ENCODE measurements at regions not wholly inside any gene's neighbourhood (a gene's known extent, or its start where the extent isn't known, plus 50 kb on each side); places are given as distances from the start of the nearest gene placed in this dataset.

- DNase-seq (no peak), ATAC-seq (ENCODE audit: low read depth) (no peak)
- Mint-ChIP-seq H3K4me1 (no peaks in the 10 kb centered on the region), H3K9me3 (no peaks in the 10 kb centered on the region), H3K4me3 (no peak overlapping the region), H3K27ac (no peak overlapping the region), H3K36me3 (no peaks in the 10 kb centered on the region), H3K27me3 (peaks cover 7% of the 10 kb centered on the region)
- POLR2A ChIA-PET, result no interaction called here
These were observed 175.1 kb downstream of the PCSK1 start for GRCh38 chr5:96257904-96258303.

- no peak overlapping the region for H3K4me3 Mint-ChIP-seq
- H3K4me1 Mint-ChIP-seq, result no peaks in the 10 kb centered on the region
- H3K27ac Mint-ChIP-seq, result no peak overlapping the region
- no peaks in the 10 kb centered on the region for H3K9me3 Mint-ChIP-seq
- POLR2A ChIA-PET, result no interaction called here
- no peak for DNase-seq
- no peak for ATAC-seq (ENCODE audit: low read depth)
- no peaks in the 10 kb centered on the region for H3K36me3 Mint-ChIP-seq
- peaks cover 10% of the 10 kb centered on the region for H3K27me3 Mint-ChIP-seq
These were observed 176.1 kb downstream of the PCSK1 start for GRCh38 chr5:96256795-96257470.

- H3K27me3 Mint-ChIP-seq, result peaks cover 18% of the 10 kb centered on the region
- H3K4me3 Mint-ChIP-seq, result no peak overlapping the region
- H3K9me3 Mint-ChIP-seq, result no peaks in the 10 kb centered on the region
- no peak overlapping the region for H3K27ac Mint-ChIP-seq
- DNase-seq, result no peak
- no peaks in the 10 kb centered on the region for H3K36me3 Mint-ChIP-seq
- ATAC-seq (ENCODE audit: low read depth), result no peak
- POLR2A ChIA-PET, result no interaction called here
- H3K4me1 Mint-ChIP-seq, result no peaks in the 10 kb centered on the region
These were observed 177.9 kb downstream of the PCSK1 start for GRCh38 chr5:96254980-96255691.

GRCh38 chr5:96253140-96253539 is 179.9 kb downstream of the PCSK1 start:
- no peaks in the 10 kb centered on the region for H3K36me3 Mint-ChIP-seq

GRCh38 chr5:96252596-96252995 is 180.5 kb downstream of the PCSK1 start:
- Mint-ChIP-seq H3K4me3 (no peak overlapping the region), H3K27ac (no peak overlapping the region), H3K36me3 (no peaks in the 10 kb centered on the region), H3K9me3 (no peaks in the 10 kb centered on the region), H3K27me3 (peaks cover 21% of the 10 kb centered on the region), H3K4me1 (no peaks in the 10 kb centered on the region)
- POLR2A ChIA-PET, result no interaction called here
- ATAC-seq (ENCODE audit: low read depth) (no peak), DNase-seq (no peak)

More at GRCh38 chr5:96253140-96253539, 179.9 kb downstream of the PCSK1 start:
- DNase-seq (no peak), ATAC-seq (ENCODE audit: low read depth) (no peak)
- POLR2A ChIA-PET, result no interaction called here
- Mint-ChIP-seq H3K9me3 (no peaks in the 10 kb centered on the region), H3K27ac (no peak overlapping the region), H3K4me3 (no peak overlapping the region), H3K4me1 (no peaks in the 10 kb centered on the region), H3K27me3 (peaks cover 21% of the 10 kb centered on the region)

- Mint-ChIP-seq H3K27me3 (peaks cover 26% of the 10 kb centered on the region), H3K4me3 (no peak overlapping the region), H3K36me3 (no peaks in the 10 kb centered on the region), H3K4me1 (peaks cover 2% of the 10 kb centered on the region), H3K27ac (no peak overlapping the region), H3K9me3 (no peaks in the 10 kb centered on the region)
- ATAC-seq (ENCODE audit: low read depth) (no peak), DNase-seq (no peak)
- POLR2A ChIA-PET, result no interaction called here
These were observed 182.3 kb downstream of the PCSK1 start for GRCh38 chr5:96250782-96251181.

GRCh38 chr5:96248131-96248530 is 184.9 kb downstream of the PCSK1 start:
- Mint-ChIP-seq H3K27me3 (peaks cover 19% of the 10 kb centered on the region), H3K9me3 (no peaks in the 10 kb centered on the region), H3K4me3 (no peak overlapping the region), H3K4me1 (peaks cover 2% of the 10 kb centered on the region), H3K36me3 (no peaks in the 10 kb centered on the region), H3K27ac (no peak overlapping the region)
- DNase-seq (no peak), ATAC-seq (ENCODE audit: low read depth) (no peak)
- POLR2A ChIA-PET, result no interaction called here

GRCh38 chr5:96247708-96248107 is 185.3 kb downstream of the PCSK1 start:
- Mint-ChIP-seq H3K4me3 (no peak overlapping the region), H3K9me3 (no peaks in the 10 kb centered on the region), H3K4me1 (peaks cover 2% of the 10 kb centered on the region), H3K27me3 (peaks cover 17% of the 10 kb centered on the region), H3K27ac (no peak overlapping the region), H3K36me3 (no peaks in the 10 kb centered on the region)
- DNase-seq (no peak), ATAC-seq (ENCODE audit: low read depth) (no peak)
- POLR2A ChIA-PET, result no interaction called here

GRCh38 chr5:96247097-96247701 is 185.8 kb downstream of the PCSK1 start:
- no peaks in the 10 kb centered on the region for H3K36me3 Mint-ChIP-seq
- POLR2A ChIA-PET, result no interaction called here
- DNase-seq (no peak), ATAC-seq (ENCODE audit: low read depth) (no peak)
- H3K4me1 Mint-ChIP-seq, result peaks cover 2% of the 10 kb centered on the region
- no peak overlapping the region for H3K4me3 Mint-ChIP-seq
- no peaks in the 10 kb centered on the region for H3K9me3 Mint-ChIP-seq
- H3K27me3 Mint-ChIP-seq, result peaks cover 16% of the 10 kb centered on the region
- H3K27ac Mint-ChIP-seq, result no peak overlapping the region

- POLR2A ChIA-PET, result no interaction called here
- Mint-ChIP-seq H3K36me3 (no peaks in the 10 kb centered on the region), H3K27me3 (peaks cover 8% of the 10 kb centered on the region), H3K9me3 (no peaks in the 10 kb centered on the region), H3K4me1 (peaks cover 2% of the 10 kb centered on the region), H3K4me3 (no peak overlapping the region), H3K27ac (no peak overlapping the region)
- ATAC-seq (ENCODE audit: low read depth), result no peak
- no peak for DNase-seq
These were observed 187.6 kb downstream of the PCSK1 start for GRCh38 chr5:96245140-96246091.

GRCh38 chr5:96244696-96245095 is 188.4 kb downstream of the PCSK1 start:
- H3K27me3 Mint-ChIP-seq, result peaks cover 8% of the 10 kb centered on the region
- no peak overlapping the region for H3K4me3 Mint-ChIP-seq
- H3K36me3 Mint-ChIP-seq, result no peaks in the 10 kb centered on the region
- peaks cover 2% of the 10 kb centered on the region for H3K4me1 Mint-ChIP-seq
- DNase-seq (no peak), ATAC-seq (ENCODE audit: low read depth) (no peak)
- no peak overlapping the region for H3K27ac Mint-ChIP-seq
- H3K9me3 Mint-ChIP-seq, result no peaks in the 10 kb centered on the region
- POLR2A ChIA-PET, result no interaction called here

GRCh38 chr5:96243862-96244261 is 189.2 kb downstream of the PCSK1 start:
- Mint-ChIP-seq H3K4me3 (no peak overlapping the region), H3K4me1 (peaks cover 2% of the 10 kb centered on the region), H3K27ac (no peak overlapping the region), H3K36me3 (no peaks in the 10 kb centered on the region), H3K9me3 (no peaks in the 10 kb centered on the region), H3K27me3 (peaks cover 5% of the 10 kb centered on the region)
- DNase-seq (no peak), ATAC-seq (ENCODE audit: low read depth) (no peak)
- POLR2A ChIA-PET, result no interaction called here

GRCh38 chr5:96243203-96243602 is 189.8 kb downstream of the PCSK1 start:
- POLR2A ChIA-PET, result no interaction called here

More at GRCh38 chr5:96243203-96243602, 189.8 kb downstream of the PCSK1 start:
- ATAC-seq (ENCODE audit: low read depth) (no peak), DNase-seq (no peak)
- H3K27me3 Mint-ChIP-seq, result peaks cover 5% of the 10 kb centered on the region
- no peak overlapping the region for H3K27ac Mint-ChIP-seq
- H3K36me3 Mint-ChIP-seq, result no peaks in the 10 kb centered on the region
- H3K4me1 Mint-ChIP-seq, result peaks cover 2% of the 10 kb centered on the region
- no peaks in the 10 kb centered on the region for H3K9me3 Mint-ChIP-seq
- no peak overlapping the region for H3K4me3 Mint-ChIP-seq

All from activated naive CD8-positive, alpha-beta T cell treated with anti-CD3 and anti-CD28 coated beads, Interleukin-2, amount 10 ng/mL, durations not matched to agents 7 days and 5 days (primary cell).